ENCODE measurements at regions not wholly inside any gene's neighbourhood (a gene's known extent, or its start where the extent isn't known, plus 50 kb on each side); places are given as distances from the start of the nearest gene placed in this dataset.

DNA sequence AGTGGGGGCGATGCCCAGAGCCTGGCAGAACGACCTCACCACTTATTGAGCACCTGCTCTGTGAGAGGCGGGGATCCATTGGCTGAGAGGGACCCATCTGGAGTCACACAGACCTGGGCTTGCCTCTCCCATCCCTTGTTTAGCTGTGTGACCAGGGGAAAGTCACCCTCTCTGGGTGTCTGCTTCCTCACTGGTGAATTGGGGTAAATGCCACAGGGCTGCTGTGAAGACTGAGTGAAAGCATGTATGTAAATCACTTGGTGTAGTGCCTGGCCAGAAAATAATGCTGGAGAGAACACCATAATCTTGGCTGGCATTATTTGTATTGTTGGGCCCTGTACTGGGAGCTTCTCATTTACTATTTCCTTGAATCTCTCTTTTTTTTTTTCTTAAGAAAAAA, 83.4 kb upstream of the PRL start:
- Mint-ChIP-seq H3K27ac (ENCODE audit: low read depth, unreplicated experiment) (no peak overlapping the region), H3K36me3 (ENCODE audit: insufficient read depth, unreplicated experiment) (no peaks in the 10 kb centered on the region), H3K9me3 (ENCODE audit: unreplicated experiment) (no peaks in the 10 kb centered on the region), H3K4me3 (ENCODE audit: unreplicated experiment) (no peak overlapping the region), H3K4me1 (ENCODE audit: insufficient read depth, unreplicated experiment) (no peaks in the 10 kb centered on the region), H3K27me3 (ENCODE audit: insufficient read depth, unreplicated experiment) (no peaks in the 10 kb centered on the region)
- no TSS peak for BruUV-seq (replicated peaks)
- ChIA-PET CTCF (no interaction called here), POLR2A (no interaction called here)
- DNase-seq (ENCODE audit: unreplicated experiment) = no peak
- TF ChIP-seq, protein P1, sequence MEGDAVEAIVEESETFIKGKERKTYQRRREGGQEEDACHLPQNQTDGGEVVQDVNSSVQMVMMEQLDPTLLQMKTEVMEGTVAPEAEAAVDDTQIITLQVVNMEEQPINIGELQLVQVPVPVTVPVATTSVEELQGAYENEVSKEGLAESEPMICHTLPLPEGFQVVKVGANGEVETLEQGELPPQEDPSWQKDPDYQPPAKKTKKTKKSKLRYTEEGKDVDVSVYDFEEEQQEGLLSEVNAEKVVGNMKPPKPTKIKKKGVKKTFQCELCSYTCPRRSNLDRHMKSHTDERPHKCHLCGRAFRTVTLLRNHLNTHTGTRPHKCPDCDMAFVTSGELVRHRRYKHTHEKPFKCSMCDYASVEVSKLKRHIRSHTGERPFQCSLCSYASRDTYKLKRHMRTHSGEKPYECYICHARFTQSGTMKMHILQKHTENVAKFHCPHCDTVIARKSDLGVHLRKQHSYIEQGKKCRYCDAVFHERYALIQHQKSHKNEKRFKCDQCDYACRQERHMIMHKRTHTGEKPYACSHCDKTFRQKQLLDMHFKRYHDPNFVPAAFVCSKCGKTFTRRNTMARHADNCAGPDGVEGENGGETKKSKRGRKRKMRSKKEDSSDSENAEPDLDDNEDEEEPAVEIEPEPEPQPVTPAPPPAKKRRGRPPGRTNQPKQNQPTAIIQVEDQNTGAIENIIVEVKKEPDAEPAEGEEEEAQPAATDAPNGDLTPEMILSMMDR (IDR thresholded peaks at IDR 0.05; ENCODE audit: unreplicated experiment) = no peak
- intact Hi-C loops (cut with micrococcal nuclease) = no loop called here

DNA sequence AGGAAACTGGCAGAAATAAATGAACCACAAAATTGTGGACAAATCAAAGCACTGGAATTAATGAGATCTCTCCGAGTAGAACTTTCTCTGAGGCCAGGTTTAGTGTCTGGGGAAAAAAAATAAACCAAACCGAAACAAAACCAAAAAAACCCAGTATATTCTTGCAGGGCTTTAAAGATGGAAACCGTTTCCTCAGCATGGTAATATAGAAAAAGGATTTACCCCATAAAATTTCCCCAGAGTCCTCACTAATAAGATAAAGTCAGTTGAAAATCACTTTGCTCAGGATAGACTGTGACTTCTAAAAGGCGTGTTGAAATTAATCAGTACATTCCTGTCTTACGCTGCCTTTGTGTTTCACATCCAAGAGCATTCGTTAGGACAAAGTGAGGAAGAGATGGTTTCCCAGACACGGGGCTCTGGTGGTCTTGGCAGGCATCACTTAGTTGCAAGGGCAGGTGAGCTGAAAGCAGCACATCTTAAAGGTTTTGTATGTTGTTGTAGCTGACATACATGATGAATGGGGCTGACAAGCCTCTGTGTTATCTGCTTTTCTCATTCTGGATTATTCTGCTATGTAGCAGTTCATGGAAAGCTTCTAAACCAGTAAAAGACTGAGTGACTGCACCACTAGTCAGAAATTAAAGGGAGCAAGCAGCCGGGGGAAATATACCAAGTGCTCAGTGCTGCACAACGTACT, 85.2 kb upstream of the PRL start:
- H3K9me3 Mint-ChIP-seq (ENCODE audit: unreplicated experiment) = no peaks in the 10 kb centered on the region

DNA sequence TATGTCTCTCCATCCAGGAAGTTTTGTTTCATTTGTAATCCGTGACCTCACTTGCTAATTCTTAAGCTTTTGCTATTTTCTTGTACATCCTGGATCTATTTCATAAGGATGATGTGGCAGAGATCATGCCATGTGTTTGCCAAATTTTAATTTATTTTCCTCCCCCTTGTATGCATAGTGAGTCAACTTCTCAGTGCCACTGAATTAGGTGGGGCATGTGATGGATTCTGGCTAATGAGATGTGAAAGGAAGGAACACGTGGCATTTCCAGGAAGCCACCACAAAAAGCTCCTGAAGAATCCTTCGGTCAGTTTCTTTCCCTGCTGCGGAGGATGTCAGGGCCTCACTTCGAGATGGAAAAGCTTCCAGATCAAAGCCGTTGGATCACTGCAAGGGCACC, 86.2 kb upstream of the PRL start:
- CTCF ChIA-PET = interaction anchor here (0.7 kb wide), 1 partner anchor 524 kb away, joined by 3 read pairs; no protein-coding TSS in a partner anchor

More for the DNA sequence above, 85.2 kb upstream of the PRL start:
- DNase-seq (ENCODE audit: unreplicated experiment) = no peak
- Mint-ChIP-seq H3K4me1 (ENCODE audit: insufficient read depth, unreplicated experiment) (no peaks in the 10 kb centered on the region), H3K4me3 (ENCODE audit: unreplicated experiment) (no peak overlapping the region), H3K36me3 (ENCODE audit: insufficient read depth, unreplicated experiment) (no peaks in the 10 kb centered on the region), H3K27me3 (ENCODE audit: insufficient read depth, unreplicated experiment) (no peaks in the 10 kb centered on the region), H3K27ac (ENCODE audit: low read depth, unreplicated experiment) (no peak overlapping the region)
- no TSS peak for BruUV-seq (replicated peaks)
- TF ChIP-seq, protein P1 (IDR thresholded peaks at IDR 0.05; ENCODE audit: unreplicated experiment) = no peak
- intact Hi-C loops (cut with micrococcal nuclease) = no loop called here
- ChIA-PET POLR2A (interaction anchor here (0.7 kb wide), 1 partner anchor 824 kb away, joined by 3 read pairs; no protein-coding TSS in a partner anchor), CTCF (no interaction called here)

DNA sequence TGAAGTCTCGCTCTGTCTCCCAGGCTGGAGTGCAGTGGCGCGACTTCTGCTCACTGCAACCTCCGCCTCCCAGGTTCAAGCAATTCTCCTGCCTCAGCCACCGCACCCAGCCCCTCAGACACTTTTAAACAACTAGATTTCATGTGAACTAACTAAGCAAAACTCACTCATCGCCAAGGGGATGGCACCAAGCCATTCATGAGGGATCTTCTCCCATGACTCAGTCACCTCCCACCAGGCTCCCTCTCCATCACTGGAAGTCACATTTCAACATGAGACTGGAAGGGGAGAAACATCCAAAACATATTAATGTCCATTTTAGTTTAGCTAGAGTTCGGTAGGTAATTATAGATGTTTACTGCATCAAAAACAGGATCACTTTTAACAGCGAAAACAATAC, 95.9 kb upstream of the PRL start:
- H3K27ac Mint-ChIP-seq (ENCODE audit: low read depth, unreplicated experiment) = no peak overlapping the region
- H3K4me1 Mint-ChIP-seq (ENCODE audit: insufficient read depth, unreplicated experiment) = no peaks in the 10 kb centered on the region
- TF ChIP-seq, protein P1 (IDR thresholded peaks at IDR 0.05; ENCODE audit: unreplicated experiment) = no peak
- BruUV-seq (replicated peaks) = no TSS peak
- H3K4me3 Mint-ChIP-seq (ENCODE audit: unreplicated experiment) = no peak overlapping the region
- no peaks in the 10 kb centered on the region for H3K27me3 Mint-ChIP-seq (ENCODE audit: insufficient read depth, unreplicated experiment)
- DNase-seq (ENCODE audit: unreplicated experiment) = no peak
- peaks cover 9% of the 10 kb centered on the region for H3K9me3 Mint-ChIP-seq (ENCODE audit: unreplicated experiment)
- CTCF ChIA-PET = no interaction called here
- POLR2A ChIA-PET = no interaction called here
- intact Hi-C loops (cut with micrococcal nuclease) = no loop called here
- H3K36me3 Mint-ChIP-seq (ENCODE audit: insufficient read depth, unreplicated experiment) = no peaks in the 10 kb centered on the region

More for the DNA sequence above, 86.2 kb upstream of the PRL start:
- no peaks in the 10 kb centered on the region for H3K36me3 Mint-ChIP-seq (ENCODE audit: insufficient read depth, unreplicated experiment)
- H3K27me3 Mint-ChIP-seq (ENCODE audit: insufficient read depth, unreplicated experiment) = no peaks in the 10 kb centered on the region
- POLR2A ChIA-PET = interaction anchor here (0.7 to 1.1 kb wide), 2 partner anchors 16 to 1810 kb away, joined by 3 read pairs; no protein-coding TSS in a partner anchor
- TF ChIP-seq, protein P1 (IDR thresholded peaks at IDR 0.05; ENCODE audit: unreplicated experiment) = no peak
- no peak overlapping the region for H3K4me3 Mint-ChIP-seq (ENCODE audit: unreplicated experiment)
- H3K4me1 Mint-ChIP-seq (ENCODE audit: insufficient read depth, unreplicated experiment) = no peaks in the 10 kb centered on the region
- peak; percentile 9 for DNase-seq (ENCODE audit: unreplicated experiment)
- no peaks in the 10 kb centered on the region for H3K9me3 Mint-ChIP-seq (ENCODE audit: unreplicated experiment)
- intact Hi-C loops (cut with micrococcal nuclease) = no loop called here
- no peak overlapping the region for H3K27ac Mint-ChIP-seq (ENCODE audit: low read depth, unreplicated experiment)
- no TSS peak for BruUV-seq (replicated peaks)

All from MCF 10A (cell line).